Osteocyte (in vitro differentiated cells): ENCODE measurements at regions not wholly inside any gene's neighbourhood (a gene's known extent, or its start where the extent isn't known, plus 50 kb on each side); places are given as distances from the start of the nearest gene placed in this dataset.

Experiments
- DNase-seq: peaks from one replicate; pipeline ENCODE4 v3.0.0; 2021; ENCODE audit warnings: mixed read lengths; ENCODE audit not compliant: unreplicated experiment; ENCODE audit errors: extremely low spot score
- H3K27ac Mint-ChIP-seq: one replicate; pipeline ENCODE4 v1.8.0; 2021; ENCODE audit warnings: mild to moderate bottlenecking, mixed read lengths; ENCODE audit not compliant: unreplicated experiment
- H3K27me3 Mint-ChIP-seq: one replicate; pipeline ENCODE4 v1.8.0; 2021; ENCODE audit warnings: mixed read lengths; ENCODE audit not compliant: unreplicated experiment
- H3K36me3 Mint-ChIP-seq: one replicate; pipeline ENCODE4 v1.8.0; 2021; ENCODE audit warnings: mixed read lengths; ENCODE audit not compliant: unreplicated experiment
- H3K4me1 Mint-ChIP-seq: one replicate; pipeline ENCODE4 v1.8.0; 2021; ENCODE audit warnings: mixed read lengths; ENCODE audit not compliant: unreplicated experiment
- H3K4me3 Mint-ChIP-seq: one replicate; pipeline ENCODE4 v1.8.0; 2021; ENCODE audit warnings: mild to moderate bottlenecking, moderate library complexity, mixed read lengths; ENCODE audit not compliant: unreplicated experiment
- H3K9me3 Mint-ChIP-seq: one replicate; pipeline ENCODE4 v1.8.0; 2021; ENCODE audit warnings: mixed read lengths; ENCODE audit not compliant: unreplicated experiment
- CTCF ChIP-seq: fragments of 200-600 bp; sonication (generic); IDR thresholded peaks from 2 replicates; pipeline ENCODE4 v1.5.0; 2021; ENCODE audit warnings: antibody characterized with exemption, mild to moderate bottlenecking, moderate library complexity

GRCh38 chr3:40701016-40701588 lies 176.3 kb downstream of the ZNF621 start:
- H3K9me3 Mint-ChIP-seq = peaks cover 23% of the 10 kb centered on the region
- H3K4me3 Mint-ChIP-seq = no peak overlapping the region
- no peak overlapping the region for H3K27ac Mint-ChIP-seq

GRCh38 chr3:40704224-40704623 lies 179.5 kb downstream of the ZNF621 start:
- Mint-ChIP-seq H3K9me3 (peaks cover 23% of the 10 kb centered on the region), H3K4me1 (no peaks in the 10 kb centered on the region), H3K27ac (no peak overlapping the region), H3K27me3 (no peaks in the 10 kb centered on the region), H3K4me3 (no peak overlapping the region), H3K36me3 (no peaks in the 10 kb centered on the region)
- TF ChIP-seq CTCF = no peak
- no peak for DNase-seq

More at GRCh38 chr3:40701016-40701588, 176.3 kb downstream of the ZNF621 start:
- no peaks in the 10 kb centered on the region for H3K27me3 Mint-ChIP-seq
- no peaks in the 10 kb centered on the region for H3K36me3 Mint-ChIP-seq
- no peak for TF ChIP-seq CTCF
- H3K4me1 Mint-ChIP-seq = no peaks in the 10 kb centered on the region
- DNase-seq = no peak

GRCh38 chr3:40705663-40706062 lies 180.9 kb downstream of the ZNF621 start:
- H3K27me3 Mint-ChIP-seq = no peaks in the 10 kb centered on the region
- no peak for TF ChIP-seq CTCF
- peaks cover 15% of the 10 kb centered on the region for H3K9me3 Mint-ChIP-seq
- H3K4me3 Mint-ChIP-seq = no peak overlapping the region
- no peaks in the 10 kb centered on the region for H3K36me3 Mint-ChIP-seq
- no peaks in the 10 kb centered on the region for H3K4me1 Mint-ChIP-seq
- DNase-seq = no peak
- H3K27ac Mint-ChIP-seq = no peak overlapping the region

GRCh38 chr3:40713306-40713705 lies 188.5 kb downstream of the ZNF621 start:
- Mint-ChIP-seq H3K27me3 (no peaks in the 10 kb centered on the region), H3K4me3 (no peak overlapping the region), H3K27ac (no peak overlapping the region), H3K9me3 (peaks cover 4% of the 10 kb centered on the region), H3K4me1 (no peaks in the 10 kb centered on the region), H3K36me3 (no peaks in the 10 kb centered on the region)
- DNase-seq = no peak
- TF ChIP-seq CTCF = no peak

- no peak overlapping the region for H3K4me3 Mint-ChIP-seq
- no peak for TF ChIP-seq CTCF
- H3K9me3 Mint-ChIP-seq = peaks cover 4% of the 10 kb centered on the region
- no peaks in the 10 kb centered on the region for H3K36me3 Mint-ChIP-seq
- H3K4me1 Mint-ChIP-seq = no peaks in the 10 kb centered on the region
- no peak overlapping the region for H3K27ac Mint-ChIP-seq
- DNase-seq = no peak
- no peaks in the 10 kb centered on the region for H3K27me3 Mint-ChIP-seq
Observed at GRCh38 chr3:40713795-40714194, 189.0 kb downstream of the ZNF621 start.
